PC-9 (cell line): ENCODE measurements at regions not wholly inside any gene's neighbourhood (a gene's known extent, or its start where the extent isn't known, plus 50 kb on each side); places are given as distances from the start of the nearest gene placed in this dataset.

Experiments
- EZH2 ChIP-seq: fragments of 200-600 bp; sonication (generic); IDR thresholded peaks from 2 replicates; pipeline ENCODE4 v1.8.0; 2017; ENCODE audit warnings: antibody characterized with exemption, low read depth
- TF ChIP-seq, protein P1 (sequence below): fragments of 200-600 bp; sonication (generic); conservative IDR thresholded peaks from 2 replicates; pipeline ENCODE4 v1.6.1; 2017; ENCODE audit warnings: mixed run types, antibody characterized with exemption, mild to moderate bottlenecking, moderate library complexity

DNA sequence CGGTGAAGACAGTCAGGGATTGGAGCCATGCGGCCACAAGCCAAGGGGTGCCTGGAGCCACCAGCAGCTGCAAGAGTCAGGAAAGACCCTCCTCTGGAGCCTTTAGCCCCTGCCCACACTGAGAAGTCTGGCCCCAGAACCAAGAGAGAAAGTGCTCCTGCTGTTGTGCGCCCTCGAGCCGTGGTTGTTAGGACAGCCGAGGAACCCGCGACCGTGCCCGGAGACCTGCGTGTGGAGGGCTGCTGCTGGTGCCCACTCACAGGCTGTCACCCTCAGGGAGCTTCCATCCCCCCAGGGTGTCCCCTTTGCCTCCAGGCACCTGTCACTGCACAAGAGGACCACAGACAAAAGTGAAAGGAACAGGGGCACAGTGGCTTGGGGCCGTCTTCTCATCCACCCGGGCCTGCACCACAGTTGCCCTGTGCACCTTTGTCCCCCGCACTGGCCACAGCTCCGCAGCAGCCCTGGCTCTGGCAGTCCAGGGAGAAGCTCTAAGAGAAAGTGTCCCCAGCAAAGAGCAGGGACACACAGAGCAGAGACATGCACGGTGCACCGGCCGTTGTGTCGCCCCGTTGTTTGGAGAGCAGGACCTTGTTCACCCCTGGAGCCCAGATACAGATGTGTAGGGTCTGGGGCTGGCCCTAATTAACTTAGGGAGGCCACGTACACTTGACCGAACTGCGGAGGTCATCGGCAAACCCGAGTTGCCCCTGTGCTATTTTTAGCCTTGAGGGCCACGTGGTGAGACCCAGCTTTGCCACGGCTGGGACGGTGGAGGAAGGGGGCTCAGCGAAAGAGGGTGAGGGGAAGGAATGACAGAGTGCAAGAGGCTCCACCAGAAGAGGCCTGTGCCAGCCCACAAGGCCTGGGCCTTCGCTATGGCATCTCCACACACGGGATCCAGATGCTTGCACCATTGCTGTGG is 329.2 kb downstream of the C16orf95 start:
- TF ChIP-seq, protein P1, sequence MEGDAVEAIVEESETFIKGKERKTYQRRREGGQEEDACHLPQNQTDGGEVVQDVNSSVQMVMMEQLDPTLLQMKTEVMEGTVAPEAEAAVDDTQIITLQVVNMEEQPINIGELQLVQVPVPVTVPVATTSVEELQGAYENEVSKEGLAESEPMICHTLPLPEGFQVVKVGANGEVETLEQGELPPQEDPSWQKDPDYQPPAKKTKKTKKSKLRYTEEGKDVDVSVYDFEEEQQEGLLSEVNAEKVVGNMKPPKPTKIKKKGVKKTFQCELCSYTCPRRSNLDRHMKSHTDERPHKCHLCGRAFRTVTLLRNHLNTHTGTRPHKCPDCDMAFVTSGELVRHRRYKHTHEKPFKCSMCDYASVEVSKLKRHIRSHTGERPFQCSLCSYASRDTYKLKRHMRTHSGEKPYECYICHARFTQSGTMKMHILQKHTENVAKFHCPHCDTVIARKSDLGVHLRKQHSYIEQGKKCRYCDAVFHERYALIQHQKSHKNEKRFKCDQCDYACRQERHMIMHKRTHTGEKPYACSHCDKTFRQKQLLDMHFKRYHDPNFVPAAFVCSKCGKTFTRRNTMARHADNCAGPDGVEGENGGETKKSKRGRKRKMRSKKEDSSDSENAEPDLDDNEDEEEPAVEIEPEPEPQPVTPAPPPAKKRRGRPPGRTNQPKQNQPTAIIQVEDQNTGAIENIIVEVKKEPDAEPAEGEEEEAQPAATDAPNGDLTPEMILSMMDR = no peak
- no peak for TF ChIP-seq EZH2
